ENCODE measurements at regions not wholly inside any gene's neighbourhood (a gene's known extent, or its start where the extent isn't known, plus 50 kb on each side); places are given as distances from the start of the nearest gene placed in this dataset.

DNA sequence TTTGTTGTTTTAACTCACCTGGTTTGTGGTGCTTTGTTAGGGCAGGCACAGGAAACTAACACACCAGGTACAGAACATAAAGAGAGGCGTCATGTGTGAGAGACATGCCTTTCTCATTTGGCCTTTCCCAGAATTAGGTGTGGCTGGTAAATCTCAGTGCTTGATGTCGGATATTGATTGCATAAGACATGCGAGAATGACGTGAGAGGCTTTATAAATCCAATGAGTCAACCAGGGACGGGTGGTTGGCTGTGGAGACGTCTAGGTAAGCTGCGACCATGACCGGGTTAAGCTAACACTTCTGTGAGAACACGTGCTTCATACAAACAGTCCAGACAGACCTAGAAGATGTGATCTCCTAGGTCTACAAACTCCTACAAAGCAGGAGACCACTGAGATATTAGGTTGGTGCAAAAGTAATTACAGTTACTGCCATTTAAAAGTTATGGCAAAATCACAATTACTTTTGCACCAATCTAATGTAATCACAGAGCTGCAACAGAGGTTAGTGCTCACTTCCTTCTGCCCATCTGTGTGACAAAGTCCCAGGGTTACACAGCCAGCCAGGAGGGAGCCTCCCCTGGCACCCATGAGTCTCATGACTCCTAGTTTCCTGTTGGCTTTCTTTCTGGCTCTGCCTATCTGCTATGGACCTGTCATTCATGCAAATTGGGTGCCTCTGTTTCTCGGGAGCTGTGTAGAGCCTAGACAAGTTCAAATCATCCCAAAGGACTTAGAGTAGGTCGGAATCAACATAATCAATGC, 98.9 kb upstream of the ATP8B1 start:
- Histone ChIP-seq H3K27ac (no peak overlapping the region), H3K79me2 (ENCODE audit: insufficient read depth, low read depth) (no peaks in the 10 kb centered on the region), H2AFZ (ENCODE audit: low read depth) (no peak overlapping the region)

DNA sequence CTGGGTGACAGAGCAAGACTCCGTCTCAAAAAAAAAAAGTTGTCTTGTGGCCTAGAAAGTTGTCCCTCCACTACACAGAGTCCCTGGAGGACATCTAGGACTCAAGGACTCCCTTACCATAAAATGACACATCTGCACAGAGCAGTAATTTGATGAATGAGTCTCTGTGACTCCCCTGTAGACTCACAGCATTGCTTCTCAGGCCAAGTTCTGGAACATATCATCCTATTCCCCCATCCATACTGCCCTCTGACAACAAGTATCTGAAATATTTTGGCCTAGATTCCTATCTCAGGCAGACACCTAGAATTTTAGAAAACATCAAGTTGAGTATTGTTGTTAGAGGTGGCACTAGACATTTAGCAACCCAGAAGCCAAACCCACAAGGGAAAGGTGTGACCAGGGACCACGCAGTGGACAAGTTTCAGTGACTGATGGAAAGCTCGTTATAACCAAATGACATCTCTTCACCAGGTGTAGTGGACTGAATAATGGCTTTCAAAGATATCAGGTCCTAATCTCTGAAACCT, 97.9 kb upstream of the ATP8B1 start:
- TF ChIP-seq, protein P1, sequence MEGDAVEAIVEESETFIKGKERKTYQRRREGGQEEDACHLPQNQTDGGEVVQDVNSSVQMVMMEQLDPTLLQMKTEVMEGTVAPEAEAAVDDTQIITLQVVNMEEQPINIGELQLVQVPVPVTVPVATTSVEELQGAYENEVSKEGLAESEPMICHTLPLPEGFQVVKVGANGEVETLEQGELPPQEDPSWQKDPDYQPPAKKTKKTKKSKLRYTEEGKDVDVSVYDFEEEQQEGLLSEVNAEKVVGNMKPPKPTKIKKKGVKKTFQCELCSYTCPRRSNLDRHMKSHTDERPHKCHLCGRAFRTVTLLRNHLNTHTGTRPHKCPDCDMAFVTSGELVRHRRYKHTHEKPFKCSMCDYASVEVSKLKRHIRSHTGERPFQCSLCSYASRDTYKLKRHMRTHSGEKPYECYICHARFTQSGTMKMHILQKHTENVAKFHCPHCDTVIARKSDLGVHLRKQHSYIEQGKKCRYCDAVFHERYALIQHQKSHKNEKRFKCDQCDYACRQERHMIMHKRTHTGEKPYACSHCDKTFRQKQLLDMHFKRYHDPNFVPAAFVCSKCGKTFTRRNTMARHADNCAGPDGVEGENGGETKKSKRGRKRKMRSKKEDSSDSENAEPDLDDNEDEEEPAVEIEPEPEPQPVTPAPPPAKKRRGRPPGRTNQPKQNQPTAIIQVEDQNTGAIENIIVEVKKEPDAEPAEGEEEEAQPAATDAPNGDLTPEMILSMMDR (conservative IDR thresholded peaks at IDR 0.05; ENCODE audit: low read depth, low read length), result no peak
- Histone ChIP-seq H3K79me2 (ENCODE audit: insufficient read depth, low read depth) (no peaks in the 10 kb centered on the region), H3K4me1 (ENCODE audit: low read depth, poor library complexity, severe bottlenecking) (no peaks in the 10 kb centered on the region), H3K4me3 (IDR thresholded peaks at IDR 0.05; ENCODE audit: insufficient read depth, low read depth, low read length) (no peak overlapping the region), H2AFZ (ENCODE audit: low read depth) (no peak overlapping the region), H3K36me3 (ENCODE audit: insufficient read depth) (no peaks in the 10 kb centered on the region), H3K9ac (no peak overlapping the region), H3K27me3 (ENCODE audit: insufficient read depth, low read depth) (no peaks in the 10 kb centered on the region), H3K4me2 (no peak overlapping the region), H4K20me1 (ENCODE audit: insufficient read depth) (no peaks in the 10 kb centered on the region), H3K27ac (no peak overlapping the region)

More for the DNA sequence above, 98.9 kb upstream of the ATP8B1 start:
- H4K20me1 ChIP-seq (ENCODE audit: insufficient read depth), result no peaks in the 10 kb centered on the region
- H3K9ac ChIP-seq, result no peak overlapping the region
- no peaks in the 10 kb centered on the region for H3K27me3 ChIP-seq (ENCODE audit: insufficient read depth, low read depth)
- H3K4me2 ChIP-seq, result no peak overlapping the region
- no peaks in the 10 kb centered on the region for H3K36me3 ChIP-seq (ENCODE audit: insufficient read depth)
- H3K4me3 ChIP-seq (IDR thresholded peaks at IDR 0.05; ENCODE audit: insufficient read depth, low read depth, low read length), result no peak overlapping the region
- TF ChIP-seq, protein P1 (conservative IDR thresholded peaks at IDR 0.05; ENCODE audit: low read depth, low read length), result no peak
- H3K4me1 ChIP-seq (ENCODE audit: low read depth, poor library complexity, severe bottlenecking), result no peaks in the 10 kb centered on the region

DNA sequence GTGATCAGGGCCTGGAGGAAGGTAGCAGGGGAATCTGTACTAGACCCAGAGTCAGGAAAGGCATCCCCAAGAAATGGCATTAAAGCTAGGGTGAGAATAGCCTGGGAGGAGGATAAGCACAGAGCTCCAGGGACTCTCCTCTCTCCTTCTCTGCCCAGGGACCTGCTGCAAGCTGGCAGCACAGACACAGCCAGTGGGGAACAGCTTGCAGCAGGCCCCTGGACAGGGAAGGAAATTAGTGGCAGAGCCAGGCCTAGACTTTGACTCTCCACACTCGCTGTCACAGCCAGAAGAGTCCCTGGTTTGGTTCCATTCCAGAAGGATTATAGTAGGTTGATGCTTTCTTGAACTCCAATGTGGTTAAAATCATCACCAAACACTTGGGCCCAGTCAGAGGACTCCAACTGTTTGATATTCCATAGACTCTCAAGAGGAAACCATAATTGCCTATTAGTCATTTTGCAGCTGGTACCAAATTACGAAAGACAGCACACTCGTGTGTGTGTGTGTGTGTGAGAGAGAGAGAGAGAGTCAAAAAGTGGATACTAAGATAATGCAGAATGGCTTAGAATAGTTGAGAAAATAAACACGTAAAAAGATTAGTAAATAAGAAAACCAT, 95.5 kb upstream of the ATP8B1 start:
- TF ChIP-seq, protein P1 (conservative IDR thresholded peaks at IDR 0.05; ENCODE audit: low read depth, low read length), result no peak
- H3K4me2 ChIP-seq, result no peak overlapping the region
- no peaks in the 10 kb centered on the region for H4K20me1 ChIP-seq (ENCODE audit: insufficient read depth)
- H3K4me1 ChIP-seq (ENCODE audit: low read depth, poor library complexity, severe bottlenecking), result no peaks in the 10 kb centered on the region
- no peak overlapping the region for H2AFZ ChIP-seq (ENCODE audit: low read depth)
- no peak overlapping the region for H3K9ac ChIP-seq
- no peak overlapping the region for H3K4me3 ChIP-seq (IDR thresholded peaks at IDR 0.05; ENCODE audit: insufficient read depth, low read depth, low read length)
- H3K36me3 ChIP-seq (ENCODE audit: insufficient read depth), result no peaks in the 10 kb centered on the region
- no peak overlapping the region for H3K27ac ChIP-seq
- H3K27me3 ChIP-seq (ENCODE audit: insufficient read depth, low read depth), result no peaks in the 10 kb centered on the region
- H3K79me2 ChIP-seq (ENCODE audit: insufficient read depth, low read depth), result no peaks in the 10 kb centered on the region

DNA sequence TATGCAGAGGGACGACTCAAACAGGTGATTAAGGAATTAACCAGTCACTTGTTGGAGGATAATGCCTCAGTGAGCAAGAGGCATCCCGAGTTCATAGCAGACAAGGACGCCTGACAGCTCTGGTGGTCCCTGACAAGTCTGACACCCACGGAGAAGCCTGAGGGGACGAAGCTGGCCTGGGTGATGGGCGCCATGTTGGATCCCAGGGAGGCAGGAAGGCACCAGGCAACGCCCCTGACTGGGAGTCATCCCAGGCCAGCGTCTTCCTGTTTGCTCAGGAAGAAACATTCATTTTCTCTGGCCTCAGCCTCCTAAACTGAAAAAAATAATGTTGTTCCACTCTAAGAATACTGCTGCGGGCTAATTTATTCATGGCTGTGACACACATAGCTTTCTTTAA, 92.1 kb upstream of the ATP8B1 start:
- Histone ChIP-seq H3K27ac (no peak overlapping the region), H3K79me2 (ENCODE audit: insufficient read depth, low read depth) (no peaks in the 10 kb centered on the region), H3K4me2 (no peak overlapping the region), H3K27me3 (ENCODE audit: insufficient read depth, low read depth) (no peaks in the 10 kb centered on the region), H4K20me1 (ENCODE audit: insufficient read depth) (no peaks in the 10 kb centered on the region), H3K36me3 (ENCODE audit: insufficient read depth) (no peaks in the 10 kb centered on the region), H3K9ac (no peak overlapping the region), H3K4me3 (IDR thresholded peaks at IDR 0.05; ENCODE audit: insufficient read depth, low read depth, low read length) (no peak overlapping the region), H3K4me1 (ENCODE audit: low read depth, poor library complexity, severe bottlenecking) (peaks cover 13% of the 10 kb centered on the region), H2AFZ (ENCODE audit: low read depth) (no peak overlapping the region)
- TF ChIP-seq, protein P1 (conservative IDR thresholded peaks at IDR 0.05; ENCODE audit: low read depth, low read length), result no peak

Measured in KMS-11 (cell line).